ENCODE measurements at regions not wholly inside any gene's neighbourhood (a gene's known extent, or its start where the extent isn't known, plus 50 kb on each side); places are given as distances from the start of the nearest gene placed in this dataset.

GRCh38 chr2:176650838-176651555 lies 381.8 kb downstream of the MTX2 start:
- Histone ChIP-seq H3K9me3 (ENCODE audit: control insufficient read depth, insufficient read depth, low read depth, low read length) (no peaks in the 10 kb centered on the region), H3K4me1 (ENCODE audit: control insufficient read depth, insufficient read depth, low read length) (no peaks in the 10 kb centered on the region), H3K27ac (ENCODE audit: low read length) (no peak overlapping the region), H3K27me3 (ENCODE audit: control insufficient read depth, insufficient read depth, low read length) (no peaks in the 10 kb centered on the region), H3K36me3 (ENCODE audit: control insufficient read depth, insufficient read depth, low read length) (no peaks in the 10 kb centered on the region; the same call in 1 of the 2 replicates), H3K4me3 (ENCODE audit: low read depth in 2 of 2, low read length in 2 of 2) (no peak overlapping the region)
- no peak for TF ChIP-seq TCF7L2 (IDR thresholded peaks at IDR 0.05; ENCODE audit: low read depth, low read length)
- TF ChIP-seq SIN3A (IDR thresholded peaks at IDR 0.05; ENCODE audit: borderline replicate concordance, insufficient read depth, low read depth, low read length) = no peak
- no peak for TF ChIP-seq REST (IDR thresholded peaks at IDR 0.05; ENCODE audit: insufficient read depth in 1 of 2, low read depth in 2 of 2, low read length in 1 of 2)
- no peak for TF ChIP-seq CTCF (IDR thresholded peaks at IDR 0.05)
- no peak for TF ChIP-seq POLR2AphosphoS5 (IDR thresholded peaks at IDR 0.05; ENCODE audit: low read depth, low read length)
- ATAC-seq (no peak), DNase-seq (ENCODE audit: low read depth, low spot score) (no peak)
- in situ Hi-C loops (cut with HindIII; ENCODE audit: low pct_unique_long_range_greater_than_20kb, low sequenced_read_pairs) = no loop called here
- ChIA-PET POLR2A (no interaction called here), CTCF (interaction anchor here (0.7 to 1.8 kb wide), 4 partner anchors 20 to 511 kb away, joined by 3 to 19 read pairs (median 4); no protein-coding TSS in a partner anchor)
- intact Hi-C loops (cut with micrococcal nuclease; ENCODE audit: unreplicated experiment) = loop anchor here (5.0 kb wide), 3 partner anchors 161 to 524 kb away; partner anchors contain the start of gene HOXD8
- BruUV-seq (replicated peaks) = no TSS peak

GRCh38 chr2:176652300-176653182 lies 383.3 kb downstream of the MTX2 start:
- no TSS peak for BruUV-seq (replicated peaks)
- Histone ChIP-seq H3K4me1 (ENCODE audit: control insufficient read depth, insufficient read depth, low read length) (no peaks in the 10 kb centered on the region), H3K27me3 (ENCODE audit: control insufficient read depth, insufficient read depth, low read length) (no peaks in the 10 kb centered on the region), H3K27ac (ENCODE audit: low read length) (no peak overlapping the region), H3K4me3 (ENCODE audit: low read depth in 2 of 2, low read length in 2 of 2) (no peak overlapping the region), H3K9me3 (ENCODE audit: control insufficient read depth, insufficient read depth, low read depth, low read length) (no peaks in the 10 kb centered on the region), H3K36me3 (ENCODE audit: control insufficient read depth, insufficient read depth, low read length) (no peaks in the 10 kb centered on the region; the same call in 1 of the 2 replicates)
- in situ Hi-C loops (cut with HindIII; ENCODE audit: low pct_unique_long_range_greater_than_20kb, low sequenced_read_pairs) (no loop called here), intact Hi-C loops (cut with micrococcal nuclease; ENCODE audit: unreplicated experiment) (loop anchor here (5.0 kb wide), 3 partner anchors 160 to 525 kb away; partner anchors contain the start of gene HOXD8)
- CTCF ChIA-PET = interaction anchor here (0.6 to 1.8 kb wide), 10 partner anchors 13 to 546 kb away, joined by 3 to 19 read pairs (median 4); no protein-coding TSS in a partner anchor
- TF ChIP-seq TCF7L2 (IDR thresholded peaks at IDR 0.05; ENCODE audit: low read depth, low read length) (no peak), CTCF (IDR thresholded peaks at IDR 0.05) (peak; percentile 77; the same call in 1 of the 2 replicates), SIN3A (IDR thresholded peaks at IDR 0.05; ENCODE audit: borderline replicate concordance, insufficient read depth, low read depth, low read length) (no peak)
- ATAC-seq (peak; percentile 88), DNase-seq (ENCODE audit: low read depth, low spot score) (no peak)
- POLR2A ChIA-PET = interaction anchor here (0.6 kb wide), 1 partner anchor 8 kb away, joined by 3 read pairs; no protein-coding TSS in a partner anchor
